GM12878 (cell line): ENCODE measurements at regions not wholly inside any gene's neighbourhood (a gene's known extent, or its start where the extent isn't known, plus 50 kb on each side); places are given as distances from the start of the nearest gene placed in this dataset.

Source experiments
- POLR2A ChIP-seq: IDR thresholded peaks from 2 replicates; pipeline ENCODE4 v1.6.1; 2011; ENCODE audit warnings: low read depth, mild to moderate bottlenecking, low read length
- SIN3A ChIP-seq: IDR thresholded peaks from 2 replicates; pipeline ENCODE4 v1.6.1; 2012; ENCODE audit warnings: low read depth, low read length, improper control_type of control experiment
- ZNF274 ChIP-seq: IDR thresholded peaks from one replicate; pipeline ENCODE4 v1.8.0; 2011; ENCODE audit not compliant: insufficient read length, insufficient read depth

DNA sequence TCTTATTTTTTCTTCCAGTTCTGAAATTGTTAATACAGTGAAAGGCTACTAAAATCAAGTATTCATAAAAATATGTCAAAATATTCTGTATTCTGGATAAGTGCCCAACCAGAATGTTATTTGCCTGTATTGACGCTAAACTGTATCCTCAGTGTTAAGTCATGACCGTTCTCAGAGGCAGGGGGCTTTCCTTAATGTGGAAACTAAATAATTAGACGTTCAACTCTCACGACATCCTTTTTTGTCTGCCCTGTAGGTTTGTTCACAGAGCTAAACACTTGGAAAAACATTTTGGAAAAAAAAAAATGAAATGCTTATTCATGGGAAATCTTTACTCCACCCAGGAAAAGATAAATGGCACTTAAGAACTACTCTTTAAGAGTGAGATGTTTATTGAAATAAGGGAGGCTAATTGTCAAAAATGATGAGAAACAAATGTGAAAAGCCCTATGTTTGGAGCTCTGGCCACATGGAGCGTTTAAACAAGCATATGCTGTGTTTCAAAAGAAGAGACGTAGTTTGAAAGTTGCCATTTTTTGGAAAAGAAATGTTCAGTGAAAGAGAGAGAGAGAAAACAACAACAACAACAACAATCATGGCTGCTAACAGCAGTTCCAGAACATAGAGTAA, 453.1 kb upstream of the MARCKS start:
- TF ChIP-seq ZNF274 (no peak), SIN3A (no peak), POLR2A (no peak)
